Adrenal gland (tissue), 5 donors: ENCODE measurements at regions not wholly inside any gene's neighbourhood (a gene's known extent, or its start where the extent isn't known, plus 50 kb on each side); places are given as distances from the start of the nearest gene placed in this dataset.

Source experiments
- POLR2A ChIP-seq, 2 donors: fragments of 450-650 bp; IDR thresholded peaks; one replicate each; pipeline ENCODE4 v1.6.1; 2017; ENCODE audit warnings: antibody characterized with exemption in 2 of 2, mild to moderate bottlenecking in 2 of 2, moderate library complexity in 1 of 2
- TF ChIP-seq, protein P1 (sequence below), 6 experiments: fragments of 450-650 bp in 4 of 6; fragments of 200-600 bp in 2 of 6; sonication (generic) in 1 of 6; IDR thresholded peaks; 1 replicate in 5 of 6; 2 replicates in 1 of 6; pipeline versions ENCODE4 v1.5.1 to v1.8.0; 2016 to 2021; ENCODE audit warnings: antibody characterized with exemption in 6 of 6, mild to moderate bottlenecking in 2 of 6, moderate library complexity in 1 of 6
- donor health status: DM: no; HTN: no; CAD: no.

DNA sequence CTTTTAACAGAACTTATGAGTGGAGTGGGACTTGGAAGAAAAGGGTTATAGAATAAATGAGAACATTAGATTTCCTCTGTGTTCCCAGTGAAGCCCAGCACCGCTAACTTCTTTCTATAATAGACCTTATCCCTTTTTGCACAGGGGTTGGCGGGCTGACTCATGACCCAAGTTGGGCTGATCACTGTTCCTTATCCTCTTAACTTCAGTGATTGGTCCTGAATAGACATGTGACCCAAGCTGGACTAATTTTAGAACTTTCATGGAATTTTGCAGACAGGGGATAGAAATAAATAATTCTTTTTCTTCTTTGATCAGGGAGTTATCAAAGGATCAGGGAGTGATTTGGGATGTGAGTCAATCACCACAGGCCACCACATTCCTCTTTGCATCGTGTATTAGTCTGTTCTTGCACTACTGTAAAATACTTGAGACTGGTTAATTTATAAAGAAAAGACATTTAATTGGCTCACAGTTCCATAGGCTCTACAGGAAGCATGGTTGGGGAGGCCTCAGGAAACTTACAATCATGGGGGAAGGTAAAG is 75.9 kb downstream of the UCHL1 start:
- TF ChIP-seq, protein P1, sequence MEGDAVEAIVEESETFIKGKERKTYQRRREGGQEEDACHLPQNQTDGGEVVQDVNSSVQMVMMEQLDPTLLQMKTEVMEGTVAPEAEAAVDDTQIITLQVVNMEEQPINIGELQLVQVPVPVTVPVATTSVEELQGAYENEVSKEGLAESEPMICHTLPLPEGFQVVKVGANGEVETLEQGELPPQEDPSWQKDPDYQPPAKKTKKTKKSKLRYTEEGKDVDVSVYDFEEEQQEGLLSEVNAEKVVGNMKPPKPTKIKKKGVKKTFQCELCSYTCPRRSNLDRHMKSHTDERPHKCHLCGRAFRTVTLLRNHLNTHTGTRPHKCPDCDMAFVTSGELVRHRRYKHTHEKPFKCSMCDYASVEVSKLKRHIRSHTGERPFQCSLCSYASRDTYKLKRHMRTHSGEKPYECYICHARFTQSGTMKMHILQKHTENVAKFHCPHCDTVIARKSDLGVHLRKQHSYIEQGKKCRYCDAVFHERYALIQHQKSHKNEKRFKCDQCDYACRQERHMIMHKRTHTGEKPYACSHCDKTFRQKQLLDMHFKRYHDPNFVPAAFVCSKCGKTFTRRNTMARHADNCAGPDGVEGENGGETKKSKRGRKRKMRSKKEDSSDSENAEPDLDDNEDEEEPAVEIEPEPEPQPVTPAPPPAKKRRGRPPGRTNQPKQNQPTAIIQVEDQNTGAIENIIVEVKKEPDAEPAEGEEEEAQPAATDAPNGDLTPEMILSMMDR (IDR thresholded peaks at IDR 0.05): no peak
- no peak for TF ChIP-seq POLR2A (IDR thresholded peaks at IDR 0.05)
